Medulla oblongata (tissue), 1 donor: ENCODE measurements at regions not wholly inside any gene's neighbourhood (a gene's known extent, or its start where the extent isn't known, plus 50 kb on each side); places are given as distances from the start of the nearest gene placed in this dataset.
"Not testable (repeated sequence)": the region's sequence is repeated elsewhere in the genome, so short reads cannot be mapped to it uniquely, and the experiment has no call there.

Experiments
- DNase-seq: peaks from one replicate; pipeline ENCODE4 v3.0.0-alpha.2; 2015; ENCODE audit errors: extremely low spot score

- DNase-seq, result no peak
Observed at GRCh38 chr16:79407461-79408135, 192.9 kb downstream of the MAF start.

GRCh38 chr16:79407005-79407404, 193.5 kb downstream of the MAF start:
- no peak for DNase-seq

- DNase-seq, result peak; percentile 35
Observed at GRCh38 chr16:79404571-79404970, 196.0 kb downstream of the MAF start.

- no peak for DNase-seq
Observed at GRCh38 chr16:79403534-79403933, 197.0 kb downstream of the MAF start.

- no peak for DNase-seq
Observed at GRCh38 chr16:79402920-79403319, 197.6 kb downstream of the MAF start.

- DNase-seq, result no peak
Observed at GRCh38 chr16:79402356-79402755, 198.2 kb downstream of the MAF start.

- no peak for DNase-seq
Observed at GRCh38 chr16:79401782-79402181, 198.8 kb downstream of the MAF start.

- no peak for DNase-seq
Observed at GRCh38 chr16:79401157-79401556, 199.4 kb downstream of the MAF start.

- DNase-seq, result no peak
Observed at GRCh38 chr16:79400462-79401149, 199.9 kb downstream of the MAF start.

GRCh38 chr16:79395591-79395990, 204.9 kb downstream of the MAF start:
- DNase-seq, result peak; percentile 55

- no peak for DNase-seq
Observed at GRCh38 chr16:79394206-79394605, 206.3 kb downstream of the MAF start.

- DNase-seq, result no peak
Observed at GRCh38 chr16:79393564-79393963, 207.0 kb downstream of the MAF start.

- DNase-seq, result no peak
Observed at GRCh38 chr16:79393127-79393526, 207.4 kb downstream of the MAF start.

- no peak for DNase-seq
Observed at GRCh38 chr16:79392081-79392480, 208.5 kb downstream of the MAF start.

- DNase-seq, result no peak
Observed at GRCh38 chr16:79391395-79391794, 209.1 kb downstream of the MAF start.

GRCh38 chr16:79390481-79391051, 210.0 kb downstream of the MAF start:
- DNase-seq, result no peak

- DNase-seq, result no peak
Observed at GRCh38 chr16:79388396-79388795, 212.1 kb downstream of the MAF start.

GRCh38 chr16:79386299-79386698, 214.2 kb downstream of the MAF start:
- DNase-seq, result no peak

GRCh38 chr16:79381603-79382042, 218.9 kb downstream of the MAF start:
- DNase-seq, result peak; percentile 55

GRCh38 chr16:79380995-79381602, 219.4 kb downstream of the MAF start:
- peak; percentile 5 for DNase-seq

- DNase-seq, result no peak
Observed at GRCh38 chr16:79379095-79379494, 221.4 kb downstream of the MAF start.

- not testable (repeated sequence) for DNase-seq
Observed at GRCh38 chr16:79377082-79377481, 223.5 kb downstream of the MAF start.

GRCh38 chr16:79375351-79375750, 225.2 kb downstream of the MAF start:
- DNase-seq, result no peak
